ENCODE measurements at regions not wholly inside any gene's neighbourhood (a gene's known extent, or its start where the extent isn't known, plus 50 kb on each side); places are given as distances from the start of the nearest gene placed in this dataset.
"Not testable (repeated sequence)": the region's sequence is repeated elsewhere in the genome, so short reads cannot be mapped to it uniquely, and the experiment has no call there.

- Histone ChIP-seq H3K27ac (ENCODE audit: low read length) (no peak overlapping the region), H3K4me1 (ENCODE audit: control insufficient read depth, insufficient read depth, low read length) (no peaks in the 10 kb centered on the region), H3K9me3 (ENCODE audit: control insufficient read depth, low read depth, low read length) (no peaks in the 10 kb centered on the region), H3K4me3 (ENCODE audit: low read length) (no peak overlapping the region), H3K27me3 (ENCODE audit: control insufficient read depth, insufficient read depth, low read length) (no peaks in the 10 kb centered on the region), H3K36me3 (ENCODE audit: control insufficient read depth, insufficient read depth, low read length) (no peaks in the 10 kb centered on the region)
- 100% methylated on average over 1 of the region's 1 CpG for WGBS (ENCODE audit: insufficient coverage, low lambda C conversion rate)
- no peak for DNase-seq
Observed at GRCh38 chr6:141460743-141461484, 671.8 kb upstream of the GJE1 start.

DNA sequence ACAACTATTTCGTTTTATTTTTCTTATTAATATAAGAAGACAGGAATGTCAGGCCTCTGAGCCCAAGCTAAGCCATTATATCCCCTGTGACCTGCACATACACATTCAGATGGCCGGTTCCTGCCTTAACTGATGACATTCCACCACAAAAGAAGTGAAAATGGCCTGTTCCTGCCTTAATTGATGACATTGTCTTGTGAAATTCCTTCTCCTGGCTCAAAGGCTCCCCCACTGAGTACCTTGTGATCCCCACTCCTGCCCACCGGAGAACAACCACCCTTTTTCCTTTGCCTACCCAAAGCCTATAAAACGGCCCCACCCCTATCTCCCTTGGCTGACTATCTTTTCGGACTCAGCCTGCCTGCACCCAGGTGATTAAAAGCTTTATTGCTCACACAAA lies 672.5 kb upstream of the GJE1 start:
- H3K4me3 ChIP-seq (ENCODE audit: low read length); H3K36me3 ChIP-seq (ENCODE audit: control insufficient read depth, insufficient read depth, low read length); H3K9me3 ChIP-seq (ENCODE audit: control insufficient read depth, low read depth, low read length); DNase-seq; H3K27ac ChIP-seq (ENCODE audit: low read length); H3K4me1 ChIP-seq (ENCODE audit: control insufficient read depth, insufficient read depth, low read length); H3K27me3 ChIP-seq (ENCODE audit: control insufficient read depth, insufficient read depth, low read length): not testable (repeated sequence)
- 100% methylated on average over 1 of the region's 5 CpGs for WGBS (ENCODE audit: insufficient coverage, low lambda C conversion rate)

GRCh38 chr6:141457984-141458383 lies 674.7 kb upstream of the GJE1 start:
- not testable (repeated sequence) for H3K27ac ChIP-seq (ENCODE audit: low read length); DNase-seq; H3K4me1 ChIP-seq (ENCODE audit: control insufficient read depth, insufficient read depth, low read length); H3K36me3 ChIP-seq (ENCODE audit: control insufficient read depth, insufficient read depth, low read length); H3K27me3 ChIP-seq (ENCODE audit: control insufficient read depth, insufficient read depth, low read length); H3K9me3 ChIP-seq (ENCODE audit: control insufficient read depth, low read depth, low read length); H3K4me3 ChIP-seq (ENCODE audit: low read length)
- no CpG with 5 or more reads among the region's 5 CpGs for WGBS (ENCODE audit: insufficient coverage, low lambda C conversion rate)

GRCh38 chr6:141452354-141452686 lies 680.4 kb upstream of the GJE1 start:
- no peak for DNase-seq
- H3K27ac ChIP-seq (ENCODE audit: low read length): no peak overlapping the region
- H3K4me3 ChIP-seq (ENCODE audit: low read length): no peak overlapping the region
- H3K4me1 ChIP-seq (ENCODE audit: control insufficient read depth, insufficient read depth, low read length): no peaks in the 10 kb centered on the region
- no peaks in the 10 kb centered on the region for H3K27me3 ChIP-seq (ENCODE audit: control insufficient read depth, insufficient read depth, low read length)
- no peaks in the 10 kb centered on the region for H3K9me3 ChIP-seq (ENCODE audit: control insufficient read depth, low read depth, low read length)
- no peaks in the 10 kb centered on the region for H3K36me3 ChIP-seq (ENCODE audit: control insufficient read depth, insufficient read depth, low read length)

- Histone ChIP-seq H3K27me3 (ENCODE audit: control insufficient read depth, insufficient read depth, low read length) (no peaks in the 10 kb centered on the region), H3K9me3 (ENCODE audit: control insufficient read depth, low read depth, low read length) (no peaks in the 10 kb centered on the region), H3K4me3 (ENCODE audit: low read length) (no peak overlapping the region), H3K4me1 (ENCODE audit: control insufficient read depth, insufficient read depth, low read length) (no peaks in the 10 kb centered on the region), H3K36me3 (ENCODE audit: control insufficient read depth, insufficient read depth, low read length) (no peaks in the 10 kb centered on the region), H3K27ac (ENCODE audit: low read length) (no peak overlapping the region)
- DNase-seq: no peak
- 100% methylated on average over 1 of the region's 1 CpG for WGBS (ENCODE audit: insufficient coverage, low lambda C conversion rate)
Observed at GRCh38 chr6:141451511-141452353, 681.0 kb upstream of the GJE1 start.

DNA sequence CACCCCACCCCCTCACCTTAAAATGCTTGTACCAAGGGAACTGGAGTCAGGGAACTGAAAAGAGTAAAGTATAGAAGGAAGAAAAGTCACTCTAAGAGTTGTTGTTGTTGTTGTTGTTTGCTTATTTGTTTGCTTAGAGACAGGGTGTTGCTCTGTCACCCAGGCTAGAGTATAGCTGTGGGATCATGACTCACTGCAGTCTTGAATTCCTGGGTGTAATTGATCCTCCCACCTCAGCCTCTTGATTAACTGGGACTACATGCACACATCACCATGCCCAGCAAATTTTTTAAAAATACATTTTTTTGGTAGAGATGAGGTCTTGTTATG lies 681.6 kb upstream of the GJE1 start:
- H3K9me3 ChIP-seq (ENCODE audit: control insufficient read depth, low read depth, low read length): no peaks in the 10 kb centered on the region
- H3K27me3 ChIP-seq (ENCODE audit: control insufficient read depth, insufficient read depth, low read length): no peaks in the 10 kb centered on the region
- H3K36me3 ChIP-seq (ENCODE audit: control insufficient read depth, insufficient read depth, low read length): no peaks in the 10 kb centered on the region
- no peak for DNase-seq
- no peaks in the 10 kb centered on the region for H3K4me1 ChIP-seq (ENCODE audit: control insufficient read depth, insufficient read depth, low read length)
- no peak overlapping the region for H3K27ac ChIP-seq (ENCODE audit: low read length)
- H3K4me3 ChIP-seq (ENCODE audit: low read length): no peak overlapping the region

- Histone ChIP-seq H3K4me1 (ENCODE audit: control insufficient read depth, insufficient read depth, low read length) (no peaks in the 10 kb centered on the region), H3K4me3 (ENCODE audit: low read length) (no peak overlapping the region), H3K9me3 (ENCODE audit: control insufficient read depth, low read depth, low read length) (no peaks in the 10 kb centered on the region), H3K27me3 (ENCODE audit: control insufficient read depth, insufficient read depth, low read length) (no peaks in the 10 kb centered on the region), H3K27ac (ENCODE audit: low read length) (no peak overlapping the region), H3K36me3 (ENCODE audit: control insufficient read depth, insufficient read depth, low read length) (no peaks in the 10 kb centered on the region)
- DNase-seq: no peak
- WGBS (ENCODE audit: insufficient coverage, low lambda C conversion rate): no CpG with 5 or more reads among the region's 3 CpGs
Observed at GRCh38 chr6:141445928-141446628, 686.6 kb upstream of the GJE1 start.

DNA sequence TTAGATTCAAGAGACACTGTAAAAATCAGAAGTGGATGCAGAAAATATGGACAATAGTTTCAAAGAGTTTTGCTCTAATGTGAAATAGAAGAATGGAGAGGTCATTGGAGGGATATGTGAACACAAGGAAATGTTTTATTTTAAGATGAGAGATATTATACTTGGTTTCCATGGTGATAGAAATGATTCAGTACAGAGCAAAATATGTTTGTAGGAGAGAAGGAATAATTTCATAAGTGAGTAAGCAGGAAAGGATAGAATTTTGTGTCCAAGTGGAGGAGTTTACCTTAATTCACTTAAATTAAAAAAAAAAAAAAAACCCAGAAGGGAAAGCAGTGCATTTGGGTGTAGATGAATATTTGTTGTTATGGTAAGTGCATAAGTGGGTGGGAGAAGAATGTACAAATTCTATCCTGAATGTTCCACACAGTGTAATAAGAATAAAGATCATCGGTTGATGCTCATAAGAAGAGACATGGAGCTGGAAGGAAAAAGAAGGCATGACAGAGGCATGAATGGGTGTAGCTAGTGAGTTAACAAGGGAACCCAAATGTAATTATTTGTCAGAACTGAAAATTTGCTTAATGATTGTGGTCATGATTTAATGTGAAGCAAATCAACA lies 688.9 kb upstream of the GJE1 start:
- H3K4me3 ChIP-seq (ENCODE audit: low read length): no peak overlapping the region

DNA sequence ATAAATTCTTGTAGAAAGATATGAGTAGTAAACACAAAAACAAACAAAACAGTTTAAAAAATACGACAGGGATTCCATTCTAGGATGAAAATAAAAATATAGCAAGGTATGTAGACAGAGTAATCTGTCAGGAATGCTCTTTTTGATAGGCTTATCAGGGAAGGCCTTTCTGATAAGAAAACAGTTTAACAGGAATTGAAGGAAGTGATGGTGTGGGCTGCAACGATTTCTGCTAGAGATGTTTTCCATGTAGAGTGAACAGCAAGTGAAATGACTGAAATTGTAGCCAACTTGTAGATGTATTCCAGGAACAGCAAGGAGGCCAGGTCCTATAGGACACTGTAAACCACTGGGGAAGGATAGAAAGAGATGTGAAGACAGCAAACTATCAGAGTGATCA lies 689.7 kb upstream of the GJE1 start:
- WGBS (ENCODE audit: insufficient coverage, low lambda C conversion rate): 35% methylated on average over 2 of the region's 2 CpGs
- no peaks in the 10 kb centered on the region for H3K4me1 ChIP-seq (ENCODE audit: control insufficient read depth, insufficient read depth, low read length)
- DNase-seq: no peak
- no peaks in the 10 kb centered on the region for H3K36me3 ChIP-seq (ENCODE audit: control insufficient read depth, insufficient read depth, low read length)
- H3K4me3 ChIP-seq (ENCODE audit: low read length): no peak overlapping the region
- no peak overlapping the region for H3K27ac ChIP-seq (ENCODE audit: low read length)
- no peaks in the 10 kb centered on the region for H3K27me3 ChIP-seq (ENCODE audit: control insufficient read depth, insufficient read depth, low read length)
- no peaks in the 10 kb centered on the region for H3K9me3 ChIP-seq (ENCODE audit: control insufficient read depth, low read depth, low read length)

More for the DNA sequence above, 688.9 kb upstream of the GJE1 start:
- H3K9me3 ChIP-seq (ENCODE audit: control insufficient read depth, low read depth, low read length): no peaks in the 10 kb centered on the region
- DNase-seq: no peak
- no peak overlapping the region for H3K27ac ChIP-seq (ENCODE audit: low read length)
- H3K27me3 ChIP-seq (ENCODE audit: control insufficient read depth, insufficient read depth, low read length): no peaks in the 10 kb centered on the region
- H3K4me1 ChIP-seq (ENCODE audit: control insufficient read depth, insufficient read depth, low read length): no peaks in the 10 kb centered on the region
- H3K36me3 ChIP-seq (ENCODE audit: control insufficient read depth, insufficient read depth, low read length): no peaks in the 10 kb centered on the region
- WGBS (ENCODE audit: insufficient coverage, low lambda C conversion rate): 100% methylated on average over 1 of the region's 1 CpG

- DNase-seq: no peak
- H3K27ac ChIP-seq (ENCODE audit: low read length): no peak overlapping the region
- no peaks in the 10 kb centered on the region for H3K27me3 ChIP-seq (ENCODE audit: control insufficient read depth, insufficient read depth, low read length)
- no peaks in the 10 kb centered on the region for H3K9me3 ChIP-seq (ENCODE audit: control insufficient read depth, low read depth, low read length)
- H3K4me1 ChIP-seq (ENCODE audit: control insufficient read depth, insufficient read depth, low read length): no peaks in the 10 kb centered on the region
- no peaks in the 10 kb centered on the region for H3K36me3 ChIP-seq (ENCODE audit: control insufficient read depth, insufficient read depth, low read length)
- no peak overlapping the region for H3K4me3 ChIP-seq (ENCODE audit: low read length)
Observed at GRCh38 chr6:141439513-141439912, 693.2 kb upstream of the GJE1 start.

All from large intestine (tissue), 3 donors.